ENCODE measurements at regions not wholly inside any gene's neighbourhood (a gene's known extent, or its start where the extent isn't known, plus 50 kb on each side); places are given as distances from the start of the nearest gene placed in this dataset.
A peak's percentile ranks its signal among the peaks of the same experiment; 100 is the strongest.

- TF ChIP-seq RAD21 (conservative IDR thresholded peaks at IDR 0.05 in 1 of 2, IDR thresholded peaks at IDR 0.05 in 1 of 2): no peak
- no peak for TF ChIP-seq ZNF302 (CRISPR knock-in tag; IDR thresholded peaks at IDR 0.05)
- TF ChIP-seq HMGXB4 (CRISPR knock-in tag; IDR thresholded peaks at IDR 0.05; ENCODE audit: borderline replicate concordance): no peak
- TF ChIP-seq FOSB (CRISPR knock-in tag; IDR thresholded peaks at IDR 0.05): no peak
- no peak for TF ChIP-seq CBX2 (IDR thresholded peaks at IDR 0.05; ENCODE audit: borderline replicate concordance, low read depth)
- no peak for TF ChIP-seq CBX8 (IDR thresholded peaks at IDR 0.05)
These were observed 107.7 kb upstream of the SPATA13 start (continued) for GRCh38 chr13:24052547-24053518.

- Histone ChIP-seq H3K4me3 (no peak overlapping the region), H3K27ac (peak overlapping the region in 1 of 2 experiments; percentile 46; a peak in 1 of 6 replicates), H3K9me3 (no peaks in the 10 kb centered on the region), H3K4me2 (peak overlapping the region; percentile 44; the same call in 2 of the 3 replicates), H3K4me1 (peaks cover 12% of the 10 kb centered on the region)
- ChIA-PET CTCF (interaction anchor here (0.6 to 4.5 kb wide), 27 partner anchors 11 to 1177 kb away, joined by 3 to 42 read pairs (median 4); partner anchors contain the start of gene SPATA13), POLR2A (interaction anchor here (0.9 kb wide), 1 partner anchor 107 kb away, joined by 3 read pairs; the partner anchor contains the start of gene SPATA13)
- peak; percentile 40 to 72 for DNase-seq (ENCODE audit: low read depth in 1 of 2, low spot score in 1 of 2)
- WGBS (ENCODE audit: missing lambda C conversion rate): 51% methylated on average over 9 of the region's 9 CpGs
- ATAC-seq: peak; percentile 96 to 99
- no peak for FAIRE-seq
- TF ChIP-seq FOSL2 (IDR thresholded peaks at IDR 0.05) (no peak), FOSL2 (CRISPR knock-in tag; IDR thresholded peaks at IDR 0.05) (no peak), CTCF (IDR thresholded peaks at IDR 0.05) (peak; percentile 59), SMC3 (IDR thresholded peaks at IDR 0.05) (peak; percentile 79), JUN (IDR thresholded peaks at IDR 0.05) (no peak), MAFK (IDR thresholded peaks at IDR 0.05; ENCODE audit: partially characterized antibody) (peak; percentile 35), MAX (IDR thresholded peaks at IDR 0.05) (no peak), HMGXB4 (CRISPR knock-in tag; IDR thresholded peaks at IDR 0.05; ENCODE audit: borderline replicate concordance) (no peak), MAZ (IDR thresholded peaks at IDR 0.05; ENCODE audit: borderline replicate concordance, low read depth, low read length) (no peak), ESRRA (IDR thresholded peaks at IDR 0.05; ENCODE audit: borderline replicate concordance, low read length) (no peak), REST (IDR thresholded peaks at IDR 0.05) (no peak), EHMT2 (IDR thresholded peaks at IDR 0.05; ENCODE audit: low read depth) (no peak), CHD2 (IDR thresholded peaks at IDR 0.05; ENCODE audit: low read length, partially characterized antibody) (no peak), KDM5A (IDR thresholded peaks at IDR 0.05) (no peak), SREBF2 (IDR thresholded peaks at IDR 0.05) (no peak), EHF (CRISPR knock-in tag; IDR thresholded peaks at IDR 0.05) (no peak), RAD21 (conservative IDR thresholded peaks at IDR 0.05 in 1 of 2, IDR thresholded peaks at IDR 0.05 in 1 of 2) (peak; percentile 83 to 86), CHD4 (IDR thresholded peaks at IDR 0.05; ENCODE audit: borderline replicate concordance) (no peak), USF2 (IDR thresholded peaks at IDR 0.05) (no peak), CEBPB (IDR thresholded peaks at IDR 0.05) (no peak), FOXS1 (CRISPR knock-in tag; IDR thresholded peaks at IDR 0.05) (no peak)
These were observed 106.8 kb upstream of the SPATA13 start for GRCh38 chr13:24053519-24054251.
